Endothelial cell of hepatic sinusoid (primary cell): ENCODE measurements at regions not wholly inside any gene's neighbourhood (a gene's known extent, or its start where the extent isn't known, plus 50 kb on each side); places are given as distances from the start of the nearest gene placed in this dataset.

Source experiments
- in situ Hi-C: cut with HindIII; loops from 2 replicates; pipeline ENCODE4 v1.10.0; 2017; ENCODE audit warnings: low sequenced_read_pairs

GRCh38 chr6:164142322-164142721 is 727.8 kb downstream of the QKI start:
- in situ Hi-C loops = no loop called here

- in situ Hi-C loops = no loop called here
Measured at GRCh38 chr6:164135511-164136132, 721.1 kb downstream of the QKI start.

GRCh38 chr6:164133095-164133494 is 718.6 kb downstream of the QKI start:
- in situ Hi-C loops = no loop called here

GRCh38 chr6:164130585-164130984 is 716.1 kb downstream of the QKI start:
- in situ Hi-C loops = no loop called here

- in situ Hi-C loops = no loop called here
Measured at GRCh38 chr6:164130151-164130550, 715.6 kb downstream of the QKI start.

- in situ Hi-C loops = no loop called here
Measured at GRCh38 chr6:164129218-164129617, 714.7 kb downstream of the QKI start.

GRCh38 chr6:164128101-164128500 is 713.6 kb downstream of the QKI start:
- in situ Hi-C loops = no loop called here

GRCh38 chr6:164124986-164125385 is 710.5 kb downstream of the QKI start:
- in situ Hi-C loops = no loop called here

GRCh38 chr6:164124473-164124872 is 710.0 kb downstream of the QKI start:
- in situ Hi-C loops = no loop called here

- in situ Hi-C loops = no loop called here
Measured at GRCh38 chr6:164122109-164122508, 707.6 kb downstream of the QKI start.

- in situ Hi-C loops = no loop called here
Measured at GRCh38 chr6:164121527-164121926, 707.0 kb downstream of the QKI start.

GRCh38 chr6:164114651-164115050 is 700.1 kb downstream of the QKI start:
- in situ Hi-C loops = no loop called here

GRCh38 chr6:164114051-164114450 is 699.5 kb downstream of the QKI start:
- in situ Hi-C loops = no loop called here

GRCh38 chr6:164113637-164114036 is 699.1 kb downstream of the QKI start:
- in situ Hi-C loops = no loop called here

GRCh38 chr6:164109770-164110140 is 695.2 kb downstream of the QKI start:
- in situ Hi-C loops = no loop called here

- in situ Hi-C loops = no loop called here
Measured at GRCh38 chr6:164108869-164109769, 694.6 kb downstream of the QKI start.

GRCh38 chr6:164108092-164108491 is 693.6 kb downstream of the QKI start:
- in situ Hi-C loops = no loop called here

GRCh38 chr6:164107297-164107995 is 692.9 kb downstream of the QKI start:
- in situ Hi-C loops = no loop called here

- in situ Hi-C loops = no loop called here
Measured at GRCh38 chr6:164106345-164106769, 691.8 kb downstream of the QKI start.

- in situ Hi-C loops = no loop called here
Measured at GRCh38 chr6:164105705-164106104, 691.2 kb downstream of the QKI start.

- in situ Hi-C loops = no loop called here
Measured at GRCh38 chr6:164104432-164104831, 689.9 kb downstream of the QKI start.

GRCh38 chr6:164102693-164103092 is 688.2 kb downstream of the QKI start:
- in situ Hi-C loops = no loop called here
